C4-2B (cell line): ENCODE measurements at regions not wholly inside any gene's neighbourhood (a gene's known extent, or its start where the extent isn't known, plus 50 kb on each side); places are given as distances from the start of the nearest gene placed in this dataset.

Experiments used
- ZFX ChIP-seq: fragments of 450-650 bp; IDR thresholded peaks from 2 replicates; pipeline ENCODE4 v1.6.1; 2017
- TF ChIP-seq, protein P1 (sequence below): fragments of 450-650 bp; conservative IDR thresholded peaks from 2 replicates; pipeline ENCODE4 v1.5.1; 2017; ENCODE audit warnings: mild to moderate bottlenecking

DNA sequence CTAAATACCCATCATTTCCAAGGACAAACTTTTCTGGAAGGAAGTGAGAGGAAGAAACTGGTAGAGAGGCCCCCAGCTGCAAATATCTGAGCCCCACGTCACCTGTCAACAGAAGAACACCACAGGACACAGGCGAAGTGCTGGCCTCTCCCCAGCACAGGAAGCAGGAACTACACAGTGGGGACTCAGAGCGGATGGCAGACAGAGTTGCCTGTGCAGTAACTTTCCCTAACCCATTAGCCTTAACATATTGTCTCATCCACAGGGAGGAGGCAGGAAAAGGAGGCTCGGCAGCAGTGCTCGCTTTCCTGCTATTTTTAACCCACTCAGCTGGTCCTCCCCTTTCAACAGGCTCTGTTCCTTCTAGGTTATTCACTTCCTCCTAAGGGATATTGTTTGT is 111.5 kb upstream of the TMPO start:
- TF ChIP-seq, protein P1, sequence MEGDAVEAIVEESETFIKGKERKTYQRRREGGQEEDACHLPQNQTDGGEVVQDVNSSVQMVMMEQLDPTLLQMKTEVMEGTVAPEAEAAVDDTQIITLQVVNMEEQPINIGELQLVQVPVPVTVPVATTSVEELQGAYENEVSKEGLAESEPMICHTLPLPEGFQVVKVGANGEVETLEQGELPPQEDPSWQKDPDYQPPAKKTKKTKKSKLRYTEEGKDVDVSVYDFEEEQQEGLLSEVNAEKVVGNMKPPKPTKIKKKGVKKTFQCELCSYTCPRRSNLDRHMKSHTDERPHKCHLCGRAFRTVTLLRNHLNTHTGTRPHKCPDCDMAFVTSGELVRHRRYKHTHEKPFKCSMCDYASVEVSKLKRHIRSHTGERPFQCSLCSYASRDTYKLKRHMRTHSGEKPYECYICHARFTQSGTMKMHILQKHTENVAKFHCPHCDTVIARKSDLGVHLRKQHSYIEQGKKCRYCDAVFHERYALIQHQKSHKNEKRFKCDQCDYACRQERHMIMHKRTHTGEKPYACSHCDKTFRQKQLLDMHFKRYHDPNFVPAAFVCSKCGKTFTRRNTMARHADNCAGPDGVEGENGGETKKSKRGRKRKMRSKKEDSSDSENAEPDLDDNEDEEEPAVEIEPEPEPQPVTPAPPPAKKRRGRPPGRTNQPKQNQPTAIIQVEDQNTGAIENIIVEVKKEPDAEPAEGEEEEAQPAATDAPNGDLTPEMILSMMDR = no peak
- TF ChIP-seq ZFX = no peak
